ENCODE measurements at regions not wholly inside any gene's neighbourhood (a gene's known extent, or its start where the extent isn't known, plus 50 kb on each side); places are given as distances from the start of the nearest gene placed in this dataset.
"Not testable (repeated sequence)": the region's sequence is repeated elsewhere in the genome, so short reads cannot be mapped to it uniquely, and the experiment has no call there.

DNA sequence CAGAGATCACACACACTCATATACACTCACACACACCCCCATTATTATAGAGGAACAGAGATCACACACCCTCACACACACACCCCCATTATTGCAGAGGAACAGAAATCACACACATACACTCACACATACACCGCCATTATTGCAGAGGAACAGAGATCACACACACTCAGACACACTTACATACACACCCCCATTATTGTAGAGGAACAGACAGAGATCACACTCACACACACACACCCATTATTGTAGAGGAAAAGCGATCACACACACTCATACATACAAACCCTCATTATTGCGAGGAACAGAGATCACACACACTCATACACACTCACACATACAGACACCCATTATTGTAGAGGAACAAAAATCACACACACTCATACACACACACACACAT, 239.0 kb downstream of the BUB3 start:
- DNase-seq (ENCODE audit: low read depth, low spot score) = no peak
- no peak overlapping the region for H3K4me3 ChIP-seq (ENCODE audit: low read length)

GRCh38 chr10:123394382-123394781, 240.2 kb downstream of the BUB3 start:
- H3K4me3 ChIP-seq (ENCODE audit: low read length) = no peak overlapping the region
- no peak for DNase-seq (ENCODE audit: low read depth, low spot score)

DNA sequence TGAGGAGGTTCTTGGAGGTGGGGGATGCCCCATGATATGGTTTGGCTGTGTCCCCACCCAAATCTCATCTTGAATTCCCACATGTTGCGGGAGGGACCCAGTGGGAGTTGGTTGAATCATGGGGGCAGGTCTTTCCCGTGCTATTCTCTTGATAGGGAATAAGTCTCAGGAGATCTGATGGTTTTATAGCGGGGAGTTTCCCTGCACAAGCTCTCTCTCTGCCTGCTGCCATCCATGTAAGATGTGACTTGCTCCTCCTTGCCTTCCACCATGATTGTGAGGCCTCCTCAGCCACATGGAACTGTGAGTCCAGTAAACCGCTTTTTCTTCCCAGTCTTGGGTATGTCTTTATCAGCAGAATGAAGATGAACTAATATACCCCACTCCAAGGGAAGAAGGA, 241.0 kb downstream of the BUB3 start:
- H3K4me3 ChIP-seq (ENCODE audit: low read length); DNase-seq (ENCODE audit: low read depth, low spot score): not testable (repeated sequence)

DNA sequence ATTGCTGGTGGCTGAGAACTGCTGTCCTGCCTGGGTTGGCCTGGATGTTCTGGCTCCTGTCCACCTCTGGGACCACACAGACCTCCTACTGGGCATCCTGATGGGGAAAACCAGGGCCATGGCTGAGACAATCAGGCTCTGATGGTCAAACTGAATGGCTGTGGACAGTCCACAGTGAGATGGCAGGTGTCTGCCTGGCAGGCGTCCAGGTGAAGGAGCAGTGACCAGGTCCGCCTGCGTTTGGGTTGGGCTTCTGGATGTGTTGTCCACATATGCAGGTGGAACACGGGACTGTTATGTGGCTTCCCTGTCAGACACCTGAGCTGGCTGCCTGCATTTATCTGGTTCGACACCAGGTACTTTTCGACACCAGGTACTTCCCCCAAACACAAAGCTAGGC, 241.7 kb downstream of the BUB3 start:
- DNase-seq (ENCODE audit: low read depth, low spot score) = no peak
- H3K4me3 ChIP-seq (ENCODE audit: low read length) = no peak overlapping the region

DNA sequence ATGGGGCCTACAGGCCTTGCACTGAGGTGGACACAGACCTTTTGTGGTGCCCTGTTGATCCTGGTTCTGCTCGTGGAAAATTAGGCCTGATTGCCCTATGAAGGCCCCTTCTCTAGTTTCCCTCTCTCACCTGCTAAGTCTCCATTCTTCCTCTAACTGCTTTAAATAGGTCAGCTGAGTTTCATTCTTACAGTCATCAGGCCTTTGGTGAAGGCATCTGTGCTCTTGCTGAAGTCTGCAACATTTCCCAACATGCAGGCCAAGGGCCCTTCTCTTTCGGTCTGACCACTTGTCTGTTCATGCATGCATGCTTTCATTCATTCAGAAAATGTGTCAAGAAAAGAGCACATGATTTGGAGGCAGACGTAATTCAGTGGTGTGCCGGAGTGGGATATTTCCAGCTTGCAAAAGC, 244.0 kb downstream of the BUB3 start:
- DNase-seq (ENCODE audit: low read depth, low spot score) = no peak

DNA sequence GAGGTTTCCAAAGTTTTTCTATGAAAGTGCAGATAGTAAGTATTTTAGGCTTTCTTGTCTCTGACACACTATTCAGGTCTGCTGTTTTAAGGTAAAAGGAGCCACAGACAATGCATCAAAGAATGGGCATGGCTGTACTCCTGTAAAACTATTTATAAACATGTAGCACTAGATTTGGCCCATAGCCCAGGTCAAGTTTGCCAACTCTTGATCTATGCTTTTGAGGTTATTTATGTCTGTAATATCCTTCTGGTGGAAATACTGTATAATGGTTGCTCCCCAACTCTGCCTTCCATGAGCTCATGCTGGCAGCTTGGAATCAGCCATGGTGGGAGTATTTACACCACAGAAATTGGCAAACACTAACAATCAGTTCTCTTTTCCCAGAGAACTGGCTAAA, 244.6 kb downstream of the BUB3 start:
- no peak overlapping the region for H3K4me3 ChIP-seq (ENCODE audit: low read length)
- DNase-seq (ENCODE audit: low read depth, low spot score) = no peak

More for the DNA sequence above, 244.0 kb downstream of the BUB3 start:
- no peak overlapping the region for H3K4me3 ChIP-seq (ENCODE audit: low read length)

DNA sequence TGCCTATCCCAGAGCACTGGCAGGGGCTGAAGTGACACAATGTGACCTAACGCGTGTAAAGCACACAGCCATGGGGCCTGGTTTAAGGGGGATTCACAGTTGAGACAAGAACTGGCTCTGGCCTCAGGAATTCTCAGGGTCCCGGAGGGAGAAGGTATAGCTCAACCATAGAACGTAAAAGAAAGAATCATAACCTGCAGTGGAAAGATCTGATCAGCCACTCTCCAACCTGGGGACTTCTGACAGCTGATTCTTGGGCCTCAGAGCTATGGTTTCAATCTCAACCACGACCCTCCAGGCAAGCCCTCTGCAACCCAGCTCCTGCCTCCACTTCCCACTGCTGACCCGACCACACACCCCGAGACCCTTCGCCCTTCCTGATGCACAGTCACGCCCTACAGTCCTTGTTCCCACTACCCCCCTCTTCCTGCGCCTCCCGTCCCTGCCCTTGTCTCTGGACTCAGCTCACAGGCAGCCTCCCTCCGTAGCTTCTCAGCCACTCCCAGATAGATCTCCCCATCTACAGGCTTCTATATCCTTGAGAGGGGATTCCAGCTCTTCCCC, 245.2 kb downstream of the BUB3 start:
- no peak for DNase-seq (ENCODE audit: low read depth, low spot score)

DNA sequence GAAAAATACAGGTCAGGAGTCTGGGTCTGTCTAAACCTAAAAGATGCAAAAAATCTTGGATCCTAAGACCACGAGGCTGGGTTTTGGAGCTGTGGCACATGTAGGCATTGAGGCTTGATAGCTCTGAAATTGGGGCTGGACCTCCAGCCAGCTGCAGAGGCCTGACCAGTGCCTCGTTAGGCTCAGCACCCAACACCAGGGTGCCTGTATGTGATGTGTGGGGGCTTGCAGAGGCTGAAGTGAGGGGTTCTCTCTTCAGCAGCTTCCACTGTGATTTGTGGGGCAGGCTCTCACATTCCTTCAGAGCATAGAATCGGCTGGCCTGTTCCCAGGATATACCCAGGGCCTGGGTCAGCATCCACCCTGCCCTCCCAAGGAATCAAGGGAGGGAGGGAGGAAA, 247.8 kb downstream of the BUB3 start:
- DNase-seq (ENCODE audit: low read depth, low spot score) = no peak

More for the DNA sequence above, 245.2 kb downstream of the BUB3 start:
- no peak overlapping the region for H3K4me3 ChIP-seq (ENCODE audit: low read length)

DNA sequence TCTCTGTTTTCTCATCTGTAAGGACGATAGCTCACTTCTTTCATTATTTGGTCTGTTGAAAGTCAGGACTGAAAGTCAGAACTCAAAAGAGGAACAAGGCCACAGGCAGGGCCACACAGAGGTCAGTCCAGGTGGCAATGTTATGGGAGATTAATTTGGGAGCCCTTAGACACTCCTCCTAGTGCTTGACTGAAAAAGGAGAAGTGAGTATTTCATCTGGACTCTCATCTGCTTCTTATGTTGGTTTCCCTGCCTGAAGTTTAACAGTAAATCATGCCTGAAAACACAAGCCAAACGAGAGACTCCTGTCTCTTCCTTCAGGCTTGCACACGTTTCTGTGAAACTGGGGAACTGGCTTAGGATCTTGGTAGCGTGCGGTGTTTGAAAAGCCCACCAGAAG, 248.5 kb downstream of the BUB3 start:
- no peak for DNase-seq (ENCODE audit: low read depth, low spot score)
- H3K4me3 ChIP-seq (ENCODE audit: low read length) = no peak overlapping the region

More for the DNA sequence above, 247.8 kb downstream of the BUB3 start:
- H3K4me3 ChIP-seq (ENCODE audit: low read length) = no peak overlapping the region

DNA sequence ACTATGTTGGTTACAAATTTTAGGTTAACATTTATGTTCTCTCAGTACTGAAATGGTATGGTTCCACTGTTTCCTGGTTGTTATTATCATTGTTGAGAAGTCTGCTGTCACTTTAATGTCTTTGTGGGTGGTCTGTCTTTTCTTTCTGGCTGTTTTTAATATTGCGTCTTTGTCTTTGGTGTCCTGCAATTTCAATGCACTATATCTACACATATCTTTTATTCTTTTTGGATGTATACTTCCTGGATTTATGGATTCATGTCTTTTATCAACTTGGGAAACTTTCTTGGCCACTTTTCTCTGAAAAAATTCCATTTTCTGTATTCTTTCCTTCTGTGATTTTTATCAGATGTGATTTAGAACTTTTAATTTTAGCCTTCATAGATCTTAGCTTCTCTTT, 250.2 kb downstream of the BUB3 start:
- no peak for DNase-seq (ENCODE audit: low read depth, low spot score)

DNA sequence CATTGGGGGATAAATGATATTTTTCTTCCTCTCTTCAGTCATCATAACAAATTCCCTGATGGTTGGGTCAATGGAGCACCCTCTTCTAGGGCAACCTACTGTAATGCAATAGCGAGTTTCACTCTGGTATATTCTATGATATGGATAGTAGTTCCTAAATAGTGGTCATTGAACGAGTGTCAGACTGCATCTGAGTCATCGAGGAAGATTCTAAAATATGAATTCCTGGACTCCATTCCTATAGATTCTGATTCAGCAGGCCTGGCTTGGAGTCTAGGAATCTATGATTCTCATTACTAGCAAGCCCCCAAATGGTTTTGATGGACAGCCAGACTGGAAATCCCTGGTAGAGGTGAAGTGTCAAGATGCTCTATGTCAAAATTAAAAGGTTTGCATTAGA, 254.5 kb downstream of the BUB3 start:
- H3K4me3 ChIP-seq (ENCODE audit: low read length) = no peak overlapping the region
- DNase-seq (ENCODE audit: low read depth, low spot score) = no peak

More for the DNA sequence above, 250.2 kb downstream of the BUB3 start:
- no peak overlapping the region for H3K4me3 ChIP-seq (ENCODE audit: low read length)

GRCh38 chr10:123409426-123409825, 255.2 kb downstream of the BUB3 start:
- no peak overlapping the region for H3K4me3 ChIP-seq (ENCODE audit: low read length)
- no peak for DNase-seq (ENCODE audit: low read depth, low spot score)

DNA sequence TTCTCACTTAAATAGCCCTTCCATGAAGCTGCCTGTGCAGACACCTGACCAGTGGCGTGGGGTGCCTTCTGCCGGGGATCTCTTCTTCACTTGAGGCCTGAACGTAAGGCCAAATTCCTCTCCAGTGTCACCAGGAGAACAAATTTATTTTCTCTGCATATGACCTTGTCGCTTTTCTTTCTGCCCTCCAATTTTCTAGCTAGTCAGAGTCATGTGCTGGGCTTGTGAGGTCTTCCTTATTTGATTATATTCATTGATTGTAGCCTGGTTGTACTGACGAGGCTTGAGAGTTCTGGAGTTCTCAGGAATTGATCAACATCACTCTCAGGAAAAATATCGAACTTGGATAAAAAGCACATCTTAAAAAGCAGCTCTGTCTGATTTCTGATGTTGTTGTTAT, 255.7 kb downstream of the BUB3 start:
- no peak overlapping the region for H3K4me3 ChIP-seq (ENCODE audit: low read length)
- DNase-seq (ENCODE audit: low read depth, low spot score) = no peak

DNA sequence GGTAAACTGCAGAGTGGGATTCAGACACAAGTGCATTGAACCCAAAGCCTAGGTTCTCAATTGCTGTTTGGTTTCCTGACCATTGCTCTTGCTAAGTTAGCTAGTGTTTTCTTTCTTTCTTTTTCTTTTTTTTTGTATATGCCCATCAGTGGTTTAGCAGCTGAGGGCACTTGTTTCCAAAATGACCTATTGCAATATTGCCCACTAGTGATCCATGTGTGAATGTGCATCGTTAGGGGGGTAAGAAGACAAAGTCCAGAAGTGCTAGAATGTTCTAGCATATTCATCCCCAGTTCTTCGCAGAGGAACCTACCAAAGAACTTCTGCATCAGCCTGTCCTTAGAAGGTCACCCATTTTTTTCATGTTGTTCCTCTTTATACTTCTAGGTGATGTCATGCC, 252.8 kb upstream of the GPR26 start:
- DNase-seq (ENCODE audit: low read depth, low spot score) = no peak
- no peak overlapping the region for H3K4me3 ChIP-seq (ENCODE audit: low read length)

GRCh38 chr10:123415523-123415922, 250.6 kb upstream of the GPR26 start:
- H3K4me3 ChIP-seq (ENCODE audit: low read length) = no peak overlapping the region
- no peak for DNase-seq (ENCODE audit: low read depth, low spot score)

- no peak for DNase-seq (ENCODE audit: low read depth, low spot score)
- H3K4me3 ChIP-seq (ENCODE audit: low read length) = no peak overlapping the region
These were observed 248.7 kb upstream of the GPR26 start for GRCh38 chr10:123417414-123417813.

GRCh38 chr10:123421461-123421860, 244.7 kb upstream of the GPR26 start:
- DNase-seq (ENCODE audit: low read depth, low spot score) = no peak
- H3K4me3 ChIP-seq (ENCODE audit: low read length) = no peak overlapping the region

DNA sequence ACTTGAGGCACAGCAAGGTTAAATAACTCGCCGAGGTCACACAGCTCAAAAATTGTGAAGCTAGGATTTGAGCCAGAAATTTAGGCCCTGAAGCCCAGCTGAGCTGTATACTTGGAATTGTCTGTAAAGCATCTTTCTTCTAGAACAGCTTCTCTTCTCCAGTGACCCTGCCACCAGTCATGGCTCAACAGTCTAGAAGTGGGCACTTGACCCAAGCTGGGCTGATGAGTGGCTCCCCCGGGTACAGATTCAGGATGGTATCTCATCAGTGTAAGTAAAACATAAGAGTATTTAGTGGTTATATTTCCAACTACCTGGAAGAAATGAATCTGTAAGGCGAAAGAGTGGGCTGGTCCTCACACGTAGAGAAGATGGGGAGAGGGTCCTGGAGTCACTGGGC, 243.9 kb upstream of the GPR26 start:
- no peak for DNase-seq (ENCODE audit: low read depth, low spot score)
- H3K4me3 ChIP-seq (ENCODE audit: low read length) = no peak overlapping the region

DNA sequence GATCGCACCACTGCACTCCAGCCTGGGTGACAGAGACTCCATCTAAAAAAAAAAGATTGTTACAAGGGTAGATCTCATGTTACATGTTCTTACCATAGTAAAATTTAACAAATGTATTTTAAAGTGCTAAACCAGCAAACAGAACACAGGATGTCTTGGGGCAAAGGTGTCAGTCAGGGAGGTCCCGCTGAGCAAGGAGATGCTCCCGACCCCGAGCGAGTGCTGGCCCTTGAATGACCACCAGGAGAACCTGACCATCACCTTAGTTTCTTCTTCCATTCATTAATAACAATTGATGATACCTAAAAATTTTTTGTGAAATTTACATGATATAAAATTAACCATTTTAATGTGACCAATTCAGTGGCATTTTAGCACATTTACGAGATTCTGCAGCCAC, 241.6 kb upstream of the GPR26 start:
- no peak for DNase-seq (ENCODE audit: low read depth, low spot score)
- no peak overlapping the region for H3K4me3 ChIP-seq (ENCODE audit: low read length)

DNA sequence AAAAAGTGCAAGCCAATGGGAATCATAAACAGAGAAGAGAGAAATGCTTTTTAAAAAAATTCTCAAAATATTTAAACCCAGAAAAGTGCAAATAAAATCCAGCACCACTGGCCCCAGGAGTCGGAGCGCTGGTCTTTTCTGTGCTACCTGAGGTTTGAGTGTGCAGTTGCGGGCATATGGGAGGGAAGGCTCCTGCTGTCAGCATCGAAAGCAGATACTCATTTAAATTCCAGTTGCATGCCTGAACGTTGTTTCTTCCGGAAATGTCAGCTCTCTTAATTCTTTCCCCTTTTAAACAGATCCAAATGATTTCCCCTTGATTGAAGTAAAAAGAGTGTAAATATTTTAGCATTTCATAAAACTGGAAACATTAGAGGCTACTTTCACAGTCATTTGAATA, 240.5 kb upstream of the GPR26 start:
- no peak for DNase-seq (ENCODE audit: low read depth, low spot score)
- no peak overlapping the region for H3K4me3 ChIP-seq (ENCODE audit: low read length)

DNA sequence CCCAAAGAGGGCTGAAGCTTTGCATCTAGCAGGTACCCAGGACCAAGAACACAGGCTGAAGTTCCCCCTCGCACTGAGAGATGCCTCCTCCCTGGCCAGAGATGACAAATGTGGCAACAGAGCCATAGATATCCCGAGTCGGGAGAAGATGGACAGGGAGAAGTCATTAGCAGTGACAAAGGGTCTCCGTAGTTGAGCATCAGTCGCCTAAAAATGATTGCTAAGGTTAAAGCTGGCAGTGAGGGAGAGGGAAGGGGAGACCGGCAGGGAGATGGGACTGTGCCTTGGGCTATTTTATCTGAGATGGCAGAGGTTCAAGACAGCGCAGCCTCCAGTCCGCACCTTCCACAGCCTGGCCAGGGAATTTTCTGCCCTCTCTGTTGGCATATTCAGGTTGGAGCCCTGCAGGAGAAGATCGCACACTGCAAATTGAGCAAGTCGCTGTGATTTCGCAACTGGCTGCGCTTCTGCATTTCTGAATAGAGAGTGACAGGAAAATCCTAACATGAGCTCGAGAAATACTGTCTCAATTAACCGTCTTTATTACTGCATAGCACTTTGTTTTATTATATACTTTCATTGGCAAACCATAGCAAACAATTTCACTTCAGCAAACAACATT, 238.9 kb upstream of the GPR26 start:
- no peak overlapping the region for H3K4me3 ChIP-seq (ENCODE audit: low read length)
- DNase-seq (ENCODE audit: low read depth, low spot score) = no peak

All from Jurkat, Clone E6-1 (cell line).